ENCODE measurements at regions not wholly inside any gene's neighbourhood (a gene's known extent, or its start where the extent isn't known, plus 50 kb on each side); places are given as distances from the start of the nearest gene placed in this dataset.
A peak's percentile ranks its signal among the peaks of the same experiment; 100 is the strongest.

- DNase-seq, result no peak
These were observed 133.1 kb downstream of the IQUB start for GRCh38 chr7:123401295-123401694.

GRCh38 chr7:123400196-123400595 is 134.2 kb downstream of the IQUB start:
- no peak for DNase-seq

- DNase-seq, result no peak
These were observed 135.5 kb downstream of the IQUB start for GRCh38 chr7:123398921-123399320.

GRCh38 chr7:123397746-123398338 is 136.6 kb downstream of the IQUB start:
- DNase-seq, result peak; percentile 43

- no peak for DNase-seq
These were observed 140.8 kb downstream of the IQUB start for GRCh38 chr7:123393623-123394022.

GRCh38 chr7:123372368-123372767 is 162.0 kb downstream of the IQUB start:
- no peak for DNase-seq

- DNase-seq, result no peak
These were observed 166.8 kb downstream of the IQUB start for GRCh38 chr7:123367484-123368122.

- DNase-seq, result no peak
These were observed 167.3 kb upstream of the SLC13A1 start for GRCh38 chr7:123367031-123367430.

- no peak for DNase-seq
These were observed 166.9 kb upstream of the SLC13A1 start for GRCh38 chr7:123366626-123367025.

- DNase-seq, result no peak
These were observed 160.9 kb upstream of the SLC13A1 start for GRCh38 chr7:123360631-123361030.

- no peak for DNase-seq
These were observed 155.9 kb upstream of the SLC13A1 start for GRCh38 chr7:123355576-123356190.

- DNase-seq, result no peak
These were observed 153.2 kb upstream of the SLC13A1 start for GRCh38 chr7:123352973-123353372.

- no peak for DNase-seq
These were observed 152.0 kb upstream of the SLC13A1 start for GRCh38 chr7:123351516-123352505.

- DNase-seq, result no peak
These were observed 151.3 kb upstream of the SLC13A1 start for GRCh38 chr7:123351027-123351426.

- DNase-seq, result no peak
These were observed 148.9 kb upstream of the SLC13A1 start for GRCh38 chr7:123348690-123349089.

GRCh38 chr7:123346766-123347165 is 147.0 kb upstream of the SLC13A1 start:
- no peak for DNase-seq

- no peak for DNase-seq
These were observed 143.8 kb upstream of the SLC13A1 start for GRCh38 chr7:123343611-123344010.

GRCh38 chr7:123341102-123341501 is 141.3 kb upstream of the SLC13A1 start:
- no peak for DNase-seq

GRCh38 chr7:123338688-123339087 is 138.9 kb upstream of the SLC13A1 start:
- DNase-seq, result no peak

GRCh38 chr7:123329988-123330643 is 130.3 kb upstream of the SLC13A1 start:
- no peak for DNase-seq

- DNase-seq, result no peak
These were observed 127.9 kb upstream of the SLC13A1 start for GRCh38 chr7:123327661-123328060.

GRCh38 chr7:123324283-123324682 is 124.5 kb upstream of the SLC13A1 start:
- DNase-seq, result no peak

GRCh38 chr7:123323689-123324088 is 123.9 kb upstream of the SLC13A1 start:
- DNase-seq, result no peak
